ENCODE measurements at regions not wholly inside any gene's neighbourhood (a gene's known extent, or its start where the extent isn't known, plus 50 kb on each side); places are given as distances from the start of the nearest gene placed in this dataset.

GRCh38 chr13:65499256-65499655 is 1730.9 kb downstream of the PCDH9 start:
- TF ChIP-seq CTCF (conservative IDR thresholded peaks at IDR 0.05; ENCODE audit: low read depth in 2 of 2), result no peak
- no peak for TF ChIP-seq EZH2 (IDR thresholded peaks at IDR 0.05; ENCODE audit: low read depth, unreplicated experiment)
- TF ChIP-seq POLR2AphosphoS5 (IDR thresholded peaks at IDR 0.05; ENCODE audit: low read depth), result no peak
- no peak for TF ChIP-seq EZH2phosphoT487 (IDR thresholded peaks at IDR 0.05; ENCODE audit: unreplicated experiment)
- TF ChIP-seq CREB1 (CRISPR knock-in tag; IDR thresholded peaks at IDR 0.05; ENCODE audit: low read depth), result no peak
- no peak for TF ChIP-seq JUNB (IDR thresholded peaks at IDR 0.05; ENCODE audit: unreplicated experiment)
- no peak for TF ChIP-seq REST (IDR thresholded peaks at IDR 0.05; ENCODE audit: unreplicated experiment)

Measured in GM23338 (cell line).